DOHH2 (cell line): ENCODE measurements at regions not wholly inside any gene's neighbourhood (a gene's known extent, or its start where the extent isn't known, plus 50 kb on each side); places are given as distances from the start of the nearest gene placed in this dataset.

Source experiments
- H3F3A ChIP-seq: fragments of 200-600 bp; sonication (generic), shearing (Covaris generic); 2 replicates; pipeline ENCODE4 v1.6.0; 2016; ENCODE audit warnings: antibody characterized with exemption, mild to moderate bottlenecking; ENCODE audit not compliant: control insufficient read depth, insufficient read depth
- H3K27ac ChIP-seq: fragments of 200-600 bp; sonication (generic); 2 replicates; pipeline ENCODE4 v1.5.1; 2014; ENCODE audit warnings: low read depth, mild to moderate bottlenecking, low read length, moderate library complexity
- H3K27me3 ChIP-seq: fragments of 200-600 bp; sonication (generic); 2 replicates; pipeline ENCODE4 v1.6.1; 2014; ENCODE audit warnings: mild to moderate bottlenecking, low read length, mixed read lengths; ENCODE audit not compliant: control insufficient read depth
- H3K36me3 ChIP-seq: fragments of 200-600 bp; sonication (generic); 2 replicates; pipeline ENCODE4 v1.6.1; 2014; ENCODE audit warnings: mild to moderate bottlenecking, low read length, moderate library complexity, mixed read lengths; ENCODE audit not compliant: control insufficient read depth
- H3K4me1 ChIP-seq: fragments of 200-600 bp; sonication (generic); 2 replicates; pipeline ENCODE4 v1.6.1; 2014; ENCODE audit warnings: mild to moderate bottlenecking, low read length, mixed read lengths; ENCODE audit not compliant: control insufficient read depth
- H3K4me2 ChIP-seq: fragments of 200-600 bp; sonication (generic); 2 replicates; pipeline ENCODE4 v1.6.0; 2014; ENCODE audit warnings: mild to moderate bottlenecking, low read length, moderate library complexity
- H3K4me3 ChIP-seq: fragments of 200-600 bp; sonication (generic); 2 replicates; pipeline ENCODE4 v1.5.1; 2014; ENCODE audit warnings: mild to moderate bottlenecking, low read length, mixed read lengths
- H3K79me2 ChIP-seq: fragments of 200-600 bp; sonication (generic); 2 replicates; pipeline ENCODE4 v1.6.1; 2014; ENCODE audit warnings: mild to moderate bottlenecking, low read length, mixed read lengths; ENCODE audit not compliant: control insufficient read depth
- H3K9me2 ChIP-seq: fragments of 200-600 bp; sonication (generic); replicated peaks from 2 replicates; pipeline ENCODE4 v1.6.1; 2014; ENCODE audit warnings: mild to moderate bottlenecking, low read length, mixed read lengths; ENCODE audit not compliant: control insufficient read depth
- H3K9me3 ChIP-seq: fragments of 200-600 bp; sonication (generic); 2 replicates; pipeline ENCODE4 v1.6.1; 2014; ENCODE audit warnings: antibody characterized with exemption, low read length, mixed read lengths; ENCODE audit not compliant: control insufficient read depth, insufficient read depth
- H4K20me1 ChIP-seq: fragments of 200-600 bp; sonication (generic); 2 replicates; pipeline ENCODE4 v1.6.0; 2014; ENCODE audit warnings: low read depth, mild to moderate bottlenecking, antibody characterized with exemption, low read length, moderate library complexity; ENCODE audit not compliant: control insufficient read depth, insufficient read depth
- CTCF ChIP-seq: fragments of 200-600 bp; sonication (generic); IDR thresholded peaks from one replicate; pipeline ENCODE4 v1.5.1; 2014; ENCODE audit warnings: antibody characterized with exemption, mild to moderate bottlenecking, low read depth, low read length; ENCODE audit not compliant: poor library complexity, severe bottlenecking
- EZH2phosphoT487 ChIP-seq: fragments of 200-600 bp; sonication (generic); IDR thresholded peaks from 2 replicates; pipeline ENCODE4 v1.6.1; 2017; ENCODE audit warnings: borderline replicate concordance, mild to moderate bottlenecking, antibody characterized with exemption, low read length, moderate library complexity, mixed read lengths

- no peaks in the 10 kb centered on the region for H3K4me1 ChIP-seq
These were observed 85.6 kb upstream of the HIVEP3 start for GRCh38 chr1:42004322-42004721.

GRCh38 chr1:42003433-42003832 lies 84.7 kb upstream of the HIVEP3 start:
- H3K27ac ChIP-seq: no peak overlapping the region
- H3K4me1 ChIP-seq: no peaks in the 10 kb centered on the region
- no peaks in the 10 kb centered on the region for H3K36me3 ChIP-seq
- H4K20me1 ChIP-seq: no peaks in the 10 kb centered on the region
- H3K4me3 ChIP-seq: no peak overlapping the region
- H3K9me3 ChIP-seq: no peaks in the 10 kb centered on the region
- H3K27me3 ChIP-seq: no peaks in the 10 kb centered on the region
- no peak overlapping the region for H3K4me2 ChIP-seq
- no peak for TF ChIP-seq EZH2phosphoT487
- no peak for TF ChIP-seq CTCF
- no peaks in the 10 kb centered on the region for H3K79me2 ChIP-seq
- H3F3A ChIP-seq: no peaks in the 10 kb centered on the region
- no peaks in the 10 kb centered on the region for H3K9me2 ChIP-seq

More at GRCh38 chr1:42004322-42004721, 85.6 kb upstream of the HIVEP3 start:
- H3K9me3 ChIP-seq: no peaks in the 10 kb centered on the region
- no peak overlapping the region for H3K4me2 ChIP-seq
- no peak overlapping the region for H3K4me3 ChIP-seq
- TF ChIP-seq EZH2phosphoT487 (no peak), CTCF (no peak)
- H3K27me3 ChIP-seq: no peaks in the 10 kb centered on the region
- no peaks in the 10 kb centered on the region for H4K20me1 ChIP-seq
- no peaks in the 10 kb centered on the region for H3F3A ChIP-seq
- no peaks in the 10 kb centered on the region for H3K9me2 ChIP-seq
- H3K27ac ChIP-seq: no peak overlapping the region
- H3K79me2 ChIP-seq: no peaks in the 10 kb centered on the region
- no peaks in the 10 kb centered on the region for H3K36me3 ChIP-seq

GRCh38 chr1:42002220-42002619 lies 83.5 kb upstream of the HIVEP3 start:
- no peak overlapping the region for H3K27ac ChIP-seq
- H3F3A ChIP-seq: no peaks in the 10 kb centered on the region
- no peaks in the 10 kb centered on the region for H3K9me2 ChIP-seq
- no peak overlapping the region for H3K4me2 ChIP-seq
- TF ChIP-seq EZH2phosphoT487 (no peak), CTCF (no peak)
- no peaks in the 10 kb centered on the region for H3K27me3 ChIP-seq
- H3K79me2 ChIP-seq: no peaks in the 10 kb centered on the region
- H3K9me3 ChIP-seq: no peaks in the 10 kb centered on the region
- no peaks in the 10 kb centered on the region for H3K4me1 ChIP-seq
- H4K20me1 ChIP-seq: no peaks in the 10 kb centered on the region
- no peak overlapping the region for H3K4me3 ChIP-seq
- no peaks in the 10 kb centered on the region for H3K36me3 ChIP-seq

GRCh38 chr1:42000766-42001165 lies 82.0 kb upstream of the HIVEP3 start:
- no peaks in the 10 kb centered on the region for H3K9me3 ChIP-seq
- H3K36me3 ChIP-seq: no peaks in the 10 kb centered on the region
- peaks cover 2% of the 10 kb centered on the region; the same call in 1 of the 2 replicates for H3K27me3 ChIP-seq
- no peak overlapping the region for H3K4me2 ChIP-seq
- H3K4me1 ChIP-seq: no peaks in the 10 kb centered on the region
- no peak for TF ChIP-seq EZH2phosphoT487
- no peak for TF ChIP-seq CTCF
- H3K27ac ChIP-seq: no peak overlapping the region
- H3K79me2 ChIP-seq: no peaks in the 10 kb centered on the region
- no peaks in the 10 kb centered on the region for H3K9me2 ChIP-seq
- H3K4me3 ChIP-seq: no peak overlapping the region
- no peaks in the 10 kb centered on the region for H3F3A ChIP-seq
- H4K20me1 ChIP-seq: no peaks in the 10 kb centered on the region
